Glutamatergic neuron (in vitro differentiated cells): ENCODE measurements at regions not wholly inside any gene's neighbourhood (a gene's known extent, or its start where the extent isn't known, plus 50 kb on each side); places are given as distances from the start of the nearest gene placed in this dataset.
"Not testable (repeated sequence)": the region's sequence is repeated elsewhere in the genome, so short reads cannot be mapped to it uniquely, and the experiment has no call there.

ENCODE experiments used
- DNase-seq: peaks from one replicate; pipeline ENCODE4 v3.0.0; 2022
- H3K27ac Mint-ChIP-seq: one replicate; pipeline ENCODE4 v1.8.0; 2020; ENCODE audit warnings: mild to moderate bottlenecking, mixed read lengths, inconsistent platforms; ENCODE audit not compliant: unreplicated experiment
- H3K27me3 Mint-ChIP-seq: one replicate; pipeline ENCODE4 v1.8.0; 2020; ENCODE audit warnings: mild to moderate bottlenecking, moderate library complexity, mixed read lengths, inconsistent platforms; ENCODE audit not compliant: unreplicated experiment
- H3K36me3 Mint-ChIP-seq: one replicate; pipeline ENCODE4 v1.8.0; 2020; ENCODE audit warnings: mild to moderate bottlenecking, mixed read lengths, inconsistent platforms; ENCODE audit not compliant: unreplicated experiment
- H3K4me1 Mint-ChIP-seq: one replicate; pipeline ENCODE4 v1.8.0; 2020; ENCODE audit warnings: mild to moderate bottlenecking, low read depth, mixed read lengths, inconsistent platforms; ENCODE audit not compliant: unreplicated experiment
- H3K4me3 Mint-ChIP-seq: one replicate; pipeline ENCODE4 v1.8.0; 2020; ENCODE audit warnings: mild to moderate bottlenecking, mixed read lengths, inconsistent platforms; ENCODE audit not compliant: unreplicated experiment
- H3K9me3 Mint-ChIP-seq: one replicate; pipeline ENCODE4 v1.8.0; 2020; ENCODE audit warnings: mild to moderate bottlenecking, moderate library complexity, mixed read lengths, inconsistent platforms; ENCODE audit not compliant: unreplicated experiment
- TF ChIP-seq, protein P1 (sequence below): fragments of 200-600 bp; sonication (generic); IDR thresholded peaks from one replicate; pipeline ENCODE4 v1.5.0; 2021; ENCODE audit not compliant: partially characterized antibody, unreplicated experiment

DNA sequence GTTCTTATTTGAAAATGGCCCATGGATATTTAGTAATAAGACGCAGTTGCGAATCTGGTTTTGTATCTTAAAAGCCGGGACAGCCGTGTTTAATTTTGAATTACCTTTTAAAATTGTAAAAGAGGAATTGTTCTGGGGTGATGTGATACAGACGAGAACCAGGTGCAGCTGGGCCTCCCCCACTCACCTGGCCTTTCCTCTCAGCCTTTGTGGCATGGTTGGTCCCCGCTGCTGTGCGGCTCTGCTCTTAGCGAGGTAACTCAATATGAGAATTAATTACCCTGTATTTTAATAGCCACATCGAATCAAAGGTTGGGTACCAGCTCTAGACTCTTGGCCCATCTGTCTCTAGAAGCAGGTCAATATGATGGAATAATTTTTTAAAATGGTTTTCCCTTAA is 56.5 kb upstream of the DACT2 start:
- Mint-ChIP-seq H3K27ac (no peak overlapping the region), H3K27me3 (peaks cover 9% of the 10 kb centered on the region), H3K4me1 (peaks cover 9% of the 10 kb centered on the region), H3K4me3 (no peak overlapping the region), H3K9me3 (peaks cover 19% of the 10 kb centered on the region), H3K36me3 (peaks cover 6% of the 10 kb centered on the region)
- no peak for DNase-seq
- TF ChIP-seq, protein P1, sequence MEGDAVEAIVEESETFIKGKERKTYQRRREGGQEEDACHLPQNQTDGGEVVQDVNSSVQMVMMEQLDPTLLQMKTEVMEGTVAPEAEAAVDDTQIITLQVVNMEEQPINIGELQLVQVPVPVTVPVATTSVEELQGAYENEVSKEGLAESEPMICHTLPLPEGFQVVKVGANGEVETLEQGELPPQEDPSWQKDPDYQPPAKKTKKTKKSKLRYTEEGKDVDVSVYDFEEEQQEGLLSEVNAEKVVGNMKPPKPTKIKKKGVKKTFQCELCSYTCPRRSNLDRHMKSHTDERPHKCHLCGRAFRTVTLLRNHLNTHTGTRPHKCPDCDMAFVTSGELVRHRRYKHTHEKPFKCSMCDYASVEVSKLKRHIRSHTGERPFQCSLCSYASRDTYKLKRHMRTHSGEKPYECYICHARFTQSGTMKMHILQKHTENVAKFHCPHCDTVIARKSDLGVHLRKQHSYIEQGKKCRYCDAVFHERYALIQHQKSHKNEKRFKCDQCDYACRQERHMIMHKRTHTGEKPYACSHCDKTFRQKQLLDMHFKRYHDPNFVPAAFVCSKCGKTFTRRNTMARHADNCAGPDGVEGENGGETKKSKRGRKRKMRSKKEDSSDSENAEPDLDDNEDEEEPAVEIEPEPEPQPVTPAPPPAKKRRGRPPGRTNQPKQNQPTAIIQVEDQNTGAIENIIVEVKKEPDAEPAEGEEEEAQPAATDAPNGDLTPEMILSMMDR = no peak

DNA sequence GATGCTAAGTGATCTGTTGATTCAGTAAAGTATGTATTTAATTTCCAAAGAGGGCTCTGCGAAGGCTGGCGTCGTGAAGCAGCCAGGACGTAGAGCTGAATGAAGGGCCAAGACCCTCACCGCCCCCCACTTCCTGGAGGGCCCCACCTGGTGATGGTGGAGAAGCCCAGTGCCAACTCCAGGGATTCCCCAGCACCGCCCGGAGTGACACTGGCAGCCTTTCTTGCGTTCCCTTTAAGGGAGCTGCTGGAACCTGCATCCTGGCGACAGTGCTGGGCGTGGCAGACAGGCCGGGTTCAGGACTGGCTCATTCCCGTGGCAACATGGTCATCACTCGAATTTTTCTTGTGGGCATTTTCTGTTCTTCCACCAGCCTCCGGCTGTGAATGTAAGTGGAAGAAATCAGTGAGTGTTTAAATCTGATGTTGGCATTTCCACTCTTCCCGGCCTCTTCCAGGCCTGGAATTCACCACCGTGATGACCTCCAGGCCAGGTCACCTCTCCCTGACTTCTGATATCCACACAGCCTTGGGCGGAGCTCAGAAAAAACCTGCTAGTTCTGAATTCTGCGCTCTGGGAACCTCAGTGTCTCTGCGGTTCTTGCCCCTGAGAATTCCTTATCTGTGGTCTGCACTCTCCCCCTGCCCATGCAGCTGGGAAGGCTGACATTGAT is 57.4 kb upstream of the DACT2 start:
- no peak for DNase-seq
- Mint-ChIP-seq H3K36me3 (peaks cover 6% of the 10 kb centered on the region), H3K27me3 (peaks cover 6% of the 10 kb centered on the region), H3K9me3 (peaks cover 17% of the 10 kb centered on the region), H3K27ac (no peak overlapping the region), H3K4me3 (no peak overlapping the region), H3K4me1 (peaks cover 9% of the 10 kb centered on the region)
- TF ChIP-seq, protein P1 = no peak

DNA sequence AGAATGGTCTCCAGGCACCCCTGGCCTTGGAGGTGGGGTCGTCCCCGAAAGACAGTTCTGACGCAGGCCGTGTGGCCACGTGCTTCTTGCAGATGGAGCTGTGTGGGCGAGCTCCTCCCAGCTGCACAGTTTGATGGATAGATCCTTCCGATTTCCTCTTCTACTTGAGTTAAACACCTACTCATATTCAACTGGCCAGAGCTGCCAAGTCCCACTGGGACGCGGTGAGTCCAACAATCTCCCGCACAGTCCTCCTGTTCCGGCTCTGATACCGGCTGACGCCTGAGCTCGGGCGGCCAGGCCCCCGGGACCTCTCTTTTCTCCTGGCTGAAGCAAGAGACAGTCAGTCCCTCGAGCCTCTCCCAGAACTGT is 57.9 kb upstream of the DACT2 start:
- Mint-ChIP-seq H3K27ac (no peak overlapping the region), H3K4me3 (no peak overlapping the region), H3K36me3 (peaks cover 6% of the 10 kb centered on the region), H3K27me3 (peaks cover 6% of the 10 kb centered on the region), H3K9me3 (peaks cover 17% of the 10 kb centered on the region), H3K4me1 (peaks cover 9% of the 10 kb centered on the region)
- no peak for DNase-seq
- TF ChIP-seq, protein P1 = no peak

DNA sequence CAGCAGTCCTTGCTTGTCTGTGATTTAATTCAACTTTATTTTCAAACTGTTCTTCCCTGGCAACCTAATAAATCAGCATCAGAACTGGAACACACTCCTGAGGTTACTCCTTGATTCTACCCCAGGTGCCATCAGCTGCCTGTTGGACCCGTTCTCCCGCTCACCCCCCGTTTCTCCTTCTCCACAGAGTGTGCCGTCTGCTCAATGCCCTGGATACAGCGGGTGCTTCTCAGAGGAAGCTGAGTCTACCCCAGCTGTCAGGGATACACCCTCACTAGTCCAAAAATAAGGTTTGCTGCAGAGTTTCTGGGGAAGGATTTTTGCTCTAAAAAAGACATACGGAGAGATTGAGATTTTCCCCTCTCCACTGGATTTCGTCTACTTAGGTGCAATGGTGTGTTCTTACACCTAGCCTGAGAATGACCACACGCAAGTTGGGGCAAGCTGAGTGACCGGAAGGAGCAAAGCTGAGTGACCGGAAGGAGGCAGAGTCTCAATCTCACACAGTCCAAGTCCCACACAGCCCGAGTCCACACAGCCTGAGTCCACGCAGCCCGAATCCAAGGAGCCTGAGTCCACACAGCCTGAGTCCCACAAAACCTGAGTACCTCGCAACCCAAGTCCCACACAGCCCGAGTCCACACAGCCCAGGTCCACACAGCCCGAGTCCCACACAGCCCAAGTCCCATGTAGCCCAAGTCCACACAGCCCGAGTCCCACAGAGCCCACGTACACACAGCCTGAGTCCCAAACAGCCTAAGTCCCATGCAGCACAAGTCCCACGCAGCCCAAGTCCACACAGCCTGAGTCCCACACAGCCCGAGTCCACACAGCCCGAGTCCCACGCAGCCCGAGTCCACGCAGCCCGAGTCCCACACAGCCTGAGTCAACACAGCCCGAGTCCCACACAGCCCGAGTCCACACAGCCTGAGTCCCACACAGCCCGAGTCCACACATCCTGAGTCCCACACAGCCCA is 58.6 kb upstream of the DACT2 start:
- H3K4me3 Mint-ChIP-seq = no peak overlapping the region
- TF ChIP-seq, protein P1 = no peak
- H3K36me3 Mint-ChIP-seq = peaks cover 6% of the 10 kb centered on the region
- peaks cover 9% of the 10 kb centered on the region for H3K4me1 Mint-ChIP-seq
- peaks cover 19% of the 10 kb centered on the region for H3K9me3 Mint-ChIP-seq
- H3K27ac Mint-ChIP-seq = no peak overlapping the region
- H3K27me3 Mint-ChIP-seq = peaks cover 6% of the 10 kb centered on the region
- peak; percentile 7 for DNase-seq

DNA sequence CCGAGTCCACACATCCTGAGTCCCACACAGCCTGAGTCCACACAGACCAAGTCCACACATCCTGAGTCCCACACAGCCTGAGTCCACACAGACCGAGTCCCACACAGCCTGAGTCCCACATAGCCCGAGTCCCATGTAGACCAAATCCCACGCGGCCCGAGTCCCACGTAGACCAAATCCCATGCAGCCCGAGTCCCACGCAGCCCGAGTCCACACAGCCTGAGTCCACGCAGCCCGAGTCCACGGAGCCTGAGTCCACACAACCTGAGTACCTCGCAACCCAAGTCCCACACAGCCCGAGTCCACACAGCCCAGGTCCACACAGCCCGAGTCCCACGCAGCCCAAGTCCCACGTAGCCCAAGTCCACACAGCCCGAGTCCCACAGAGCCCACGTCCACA is 60.0 kb upstream of the DACT2 start:
- H3K9me3 Mint-ChIP-seq = peaks cover 19% of the 10 kb centered on the region
- not testable (repeated sequence) for DNase-seq, H3K27ac Mint-ChIP-seq, H3K4me3 Mint-ChIP-seq, H3K36me3 Mint-ChIP-seq, H3K4me1 Mint-ChIP-seq, H3K27me3 Mint-ChIP-seq

DNA sequence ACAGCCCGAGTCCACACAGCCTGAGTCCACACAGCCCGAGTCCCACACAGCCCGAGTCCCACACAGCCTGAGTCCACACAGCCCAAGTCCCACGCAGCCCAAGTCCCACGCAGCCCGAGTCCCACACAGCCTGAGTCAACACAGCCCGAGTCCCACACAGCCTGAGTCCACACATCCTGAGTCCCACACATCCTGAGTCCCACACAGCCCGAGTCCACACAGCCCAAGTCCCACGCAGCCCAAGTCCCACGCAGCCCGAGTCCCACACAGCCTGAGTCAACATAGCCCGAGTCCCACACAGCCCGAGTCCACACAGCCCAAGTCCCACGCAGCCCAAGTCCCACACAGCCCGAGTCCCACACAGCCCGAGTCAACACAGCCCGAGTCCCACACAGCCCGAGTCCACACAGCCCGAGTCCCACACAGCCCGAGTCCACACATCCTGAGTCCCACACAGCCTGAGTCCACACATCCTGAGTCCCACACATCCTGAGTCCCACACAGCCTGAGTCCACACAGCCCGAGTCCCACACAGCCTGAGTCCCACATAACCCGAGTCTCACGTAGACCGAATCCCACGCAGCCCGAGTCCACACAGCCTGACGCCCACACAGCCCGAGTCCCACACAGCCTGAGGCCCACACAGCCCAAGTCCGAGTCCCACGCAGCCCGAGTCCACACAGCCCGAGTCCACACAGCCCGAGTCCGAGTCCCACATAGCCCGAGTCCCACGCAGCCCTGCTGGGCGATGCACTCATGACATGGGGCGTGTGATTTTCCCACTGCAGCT is 60.6 kb upstream of the SMOC2 start:
- not testable (repeated sequence) for H3K27ac Mint-ChIP-seq, DNase-seq, H3K4me3 Mint-ChIP-seq, H3K4me1 Mint-ChIP-seq, H3K27me3 Mint-ChIP-seq, H3K36me3 Mint-ChIP-seq
- H3K9me3 Mint-ChIP-seq = peaks cover 19% of the 10 kb centered on the region
